NCI-H2196 (cell line): ENCODE measurements at regions not wholly inside any gene's neighbourhood (a gene's known extent, or its start where the extent isn't known, plus 50 kb on each side); places are given as distances from the start of the nearest gene placed in this dataset.
"Not testable (repeated sequence)": the region's sequence is repeated elsewhere in the genome, so short reads cannot be mapped to it uniquely, and the experiment has no call there.

Source experiments
- DNase-seq: peaks from one replicate; lab custom pipeline; 2025; ENCODE audit not compliant: unreplicated experiment; lab: John Stamatoyannopoulos, UW

- DNase-seq, result no peak
Observed at GRCh38 chr2:195538937-195539336, 118.1 kb upstream of the SLC39A10 start.

- no peak for DNase-seq
Observed at GRCh38 chr2:195537811-195538210, 119.2 kb upstream of the SLC39A10 start.

GRCh38 chr2:195536906-195537305, 120.1 kb upstream of the SLC39A10 start:
- DNase-seq, result no peak

- no peak for DNase-seq
Observed at GRCh38 chr2:195535911-195536522, 121.0 kb upstream of the SLC39A10 start.

- no peak for DNase-seq
Observed at GRCh38 chr2:195534971-195535370, 122.1 kb upstream of the SLC39A10 start.

- DNase-seq, result no peak
Observed at GRCh38 chr2:195533771-195534642, 123.0 kb upstream of the SLC39A10 start.

GRCh38 chr2:195532628-195533271, 124.3 kb upstream of the SLC39A10 start:
- DNase-seq, result no peak

- no peak for DNase-seq
Observed at GRCh38 chr2:195532255-195532627, 124.8 kb upstream of the SLC39A10 start.

GRCh38 chr2:195531754-195532153, 125.3 kb upstream of the SLC39A10 start:
- no peak for DNase-seq

GRCh38 chr2:195523242-195523641, 133.8 kb upstream of the SLC39A10 start:
- not testable (repeated sequence) for DNase-seq

GRCh38 chr2:195521589-195521988, 135.4 kb upstream of the SLC39A10 start:
- no peak for DNase-seq

GRCh38 chr2:195520671-195521155, 136.3 kb upstream of the SLC39A10 start:
- no peak for DNase-seq

GRCh38 chr2:195515551-195515950, 141.5 kb upstream of the SLC39A10 start:
- DNase-seq, result no peak

- no peak for DNase-seq
Observed at GRCh38 chr2:195514365-195514764, 142.7 kb upstream of the SLC39A10 start.

- DNase-seq, result no peak
Observed at GRCh38 chr2:195513119-195513518, 143.9 kb upstream of the SLC39A10 start.

- DNase-seq, result no peak
Observed at GRCh38 chr2:195509551-195509950, 147.5 kb upstream of the SLC39A10 start.

- DNase-seq, result no peak
Observed at GRCh38 chr2:195508139-195508455, 148.9 kb upstream of the SLC39A10 start.

- no peak for DNase-seq
Observed at GRCh38 chr2:195507447-195508138, 149.4 kb upstream of the SLC39A10 start.

- no peak for DNase-seq
Observed at GRCh38 chr2:195505701-195506100, 151.3 kb upstream of the SLC39A10 start.

GRCh38 chr2:195503208-195503607, 153.8 kb upstream of the SLC39A10 start:
- no peak for DNase-seq

- no peak for DNase-seq
Observed at GRCh38 chr2:195501746-195502145, 155.3 kb upstream of the SLC39A10 start.
